ENCODE measurements at regions not wholly inside any gene's neighbourhood (a gene's known extent, or its start where the extent isn't known, plus 50 kb on each side); places are given as distances from the start of the nearest gene placed in this dataset.
A peak's percentile ranks its signal among the peaks of the same experiment; 100 is the strongest.

- no peaks in the 10 kb centered on the region for H3K36me3 ChIP-seq
- TF ChIP-seq CTCF (IDR thresholded peaks at IDR 0.05) (no peak), POLR2A (IDR thresholded peaks at IDR 0.05) (no peak)
- H3K27ac ChIP-seq: no peak overlapping the region
- H3K9me3 ChIP-seq: no peaks in the 10 kb centered on the region
- 79 to 87% methylated on average over 3 of the region's 3 CpGs for WGBS, 2 donors
- H3K4me1 ChIP-seq: no peaks in the 10 kb centered on the region
- no peaks in the 10 kb centered on the region for H3K27me3 ChIP-seq
- H3K4me3 ChIP-seq (replicated peaks in 1 of 3): no peak overlapping the region
- peak in 1 of 2 donors; percentile 3 for DNase-seq
- intact Hi-C loops (cut with DNase I): no loop called here
Measured at GRCh38 chr17:63258785-63259184, 187.3 kb downstream of the CYB561 start.

- no peak overlapping the region for H3K4me3 ChIP-seq (replicated peaks in 1 of 3)
- 92% methylated on average over 5 of the region's 5 CpGs for WGBS, 2 donors
- no peaks in the 10 kb centered on the region for H3K9me3 ChIP-seq
- H3K27ac ChIP-seq: no peak overlapping the region
- TF ChIP-seq CTCF (IDR thresholded peaks at IDR 0.05) (no peak), POLR2A (IDR thresholded peaks at IDR 0.05) (no peak)
- intact Hi-C loops (cut with DNase I): no loop called here
- H3K27me3 ChIP-seq: no peaks in the 10 kb centered on the region
- no peaks in the 10 kb centered on the region for H3K36me3 ChIP-seq
- no peaks in the 10 kb centered on the region for H3K4me1 ChIP-seq
- no peak for DNase-seq
Measured at GRCh38 chr17:63262751-63263476, 183.2 kb downstream of the CYB561 start.

- H3K9me3 ChIP-seq: no peaks in the 10 kb centered on the region
- H3K4me3 ChIP-seq (replicated peaks in 1 of 3): no peak overlapping the region
- H3K27me3 ChIP-seq: no peaks in the 10 kb centered on the region
- TF ChIP-seq CTCF (IDR thresholded peaks at IDR 0.05): no peak
- no peak for TF ChIP-seq POLR2A (IDR thresholded peaks at IDR 0.05)
- no peak overlapping the region for H3K27ac ChIP-seq
- no peaks in the 10 kb centered on the region for H3K36me3 ChIP-seq
- no peak for DNase-seq
- intact Hi-C loops (cut with DNase I): no loop called here
- no peaks in the 10 kb centered on the region for H3K4me1 ChIP-seq
Measured at GRCh38 chr17:63265526-63265925, 180.6 kb downstream of the CYB561 start.

GRCh38 chr17:63267846-63268245 is 178.3 kb downstream of the CYB561 start:
- H3K4me3 ChIP-seq (replicated peaks in 1 of 3): no peak overlapping the region
- DNase-seq: no peak
- no peaks in the 10 kb centered on the region for H3K27me3 ChIP-seq
- 87 to 89% methylated on average over 4 of the region's 4 CpGs for WGBS, 2 donors
- intact Hi-C loops (cut with DNase I): no loop called here
- TF ChIP-seq POLR2A (IDR thresholded peaks at IDR 0.05) (no peak), CTCF (IDR thresholded peaks at IDR 0.05) (no peak)
- H3K4me1 ChIP-seq: no peaks in the 10 kb centered on the region
- no peaks in the 10 kb centered on the region for H3K36me3 ChIP-seq
- H3K27ac ChIP-seq: no peak overlapping the region
- H3K9me3 ChIP-seq: no peaks in the 10 kb centered on the region

GRCh38 chr17:63268827-63269226 is 177.3 kb downstream of the CYB561 start:
- TF ChIP-seq CTCF (IDR thresholded peaks at IDR 0.05): no peak
- Histone ChIP-seq H3K4me3 (replicated peaks in 1 of 3) (no peak overlapping the region), H3K4me1 (no peaks in the 10 kb centered on the region), H3K9me3 (no peaks in the 10 kb centered on the region), H3K27me3 (no peaks in the 10 kb centered on the region), H3K36me3 (no peaks in the 10 kb centered on the region), H3K27ac (no peak overlapping the region)
- WGBS, 2 donors: 85 to 93% methylated on average over 3 of the region's 3 CpGs
- DNase-seq: no peak
- intact Hi-C loops (cut with DNase I): no loop called here

Data from thyroid gland (tissue), 4 donors.